Embryonic facial prominence (tissue), 1 donor: ENCODE measurements at regions not wholly inside any gene's neighbourhood (a gene's known extent, or its start where the extent isn't known, plus 50 kb on each side); places are given as distances from the start of the nearest gene placed in this dataset.
"Not testable (repeated sequence)": the region's sequence is repeated elsewhere in the genome, so short reads cannot be mapped to it uniquely, and the experiment has no call there.

Experiments
- DNase-seq: peaks from one replicate; pipeline ENCODE4 v3.0.0-alpha.2; 2016; ENCODE audit errors: extremely low spot score

DNA sequence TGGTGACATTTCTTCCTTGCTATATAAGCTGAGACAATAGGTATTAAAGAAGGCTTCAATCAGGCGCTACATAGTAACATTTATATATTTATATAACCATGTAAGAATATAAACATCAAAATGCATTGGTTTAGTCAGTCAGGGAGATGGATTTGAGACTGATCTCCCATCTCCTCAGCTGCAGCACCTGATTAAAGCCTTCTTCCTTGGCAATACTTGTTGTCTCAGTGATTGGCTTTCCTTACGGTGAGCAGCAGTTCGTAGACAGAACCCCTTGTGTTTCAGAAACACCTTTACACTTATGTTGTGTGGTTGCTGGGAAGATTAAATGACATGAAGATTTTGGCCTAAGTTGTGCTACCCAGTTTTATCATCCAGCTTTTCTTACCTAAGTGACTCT is 323.3 kb upstream of the DUSP10 start:
- no peak for DNase-seq

DNA sequence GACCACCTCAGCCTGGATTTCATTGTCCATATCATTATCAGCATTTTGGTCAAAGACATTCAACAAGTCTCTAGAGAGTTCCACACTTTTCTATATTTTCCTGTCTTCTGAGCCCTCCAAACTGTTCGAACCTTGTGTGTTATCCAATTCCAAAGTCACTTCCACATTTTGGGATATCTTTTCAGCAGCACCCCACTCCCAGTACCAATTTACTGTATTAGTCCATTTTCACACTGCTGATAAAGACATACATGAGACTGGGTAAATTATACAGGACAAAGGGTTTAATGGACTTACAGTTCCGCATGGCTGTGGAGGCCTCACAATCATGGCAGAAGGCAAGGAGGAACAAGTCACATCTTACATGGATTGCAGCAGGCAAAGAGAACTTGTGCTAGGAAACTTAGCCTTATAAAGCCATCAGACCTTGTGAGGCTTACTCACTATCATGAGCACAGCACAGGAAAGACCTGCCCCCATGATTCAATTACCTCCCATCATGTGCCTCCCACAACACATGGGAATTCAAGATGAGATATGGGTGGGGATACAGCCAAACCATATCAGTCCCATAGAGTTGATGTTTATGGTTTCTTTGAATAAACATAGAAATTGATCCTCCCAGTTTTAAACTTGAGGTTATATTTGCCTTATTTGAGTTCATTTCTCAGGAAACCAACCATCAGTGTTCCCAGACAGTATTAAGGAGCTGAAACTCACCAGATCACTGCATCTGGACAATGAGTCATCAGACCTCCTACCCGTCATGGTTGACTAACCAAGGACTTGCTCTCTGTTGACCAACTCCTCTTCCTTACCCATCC is 322.7 kb upstream of the DUSP10 start:
- DNase-seq: no peak

DNA sequence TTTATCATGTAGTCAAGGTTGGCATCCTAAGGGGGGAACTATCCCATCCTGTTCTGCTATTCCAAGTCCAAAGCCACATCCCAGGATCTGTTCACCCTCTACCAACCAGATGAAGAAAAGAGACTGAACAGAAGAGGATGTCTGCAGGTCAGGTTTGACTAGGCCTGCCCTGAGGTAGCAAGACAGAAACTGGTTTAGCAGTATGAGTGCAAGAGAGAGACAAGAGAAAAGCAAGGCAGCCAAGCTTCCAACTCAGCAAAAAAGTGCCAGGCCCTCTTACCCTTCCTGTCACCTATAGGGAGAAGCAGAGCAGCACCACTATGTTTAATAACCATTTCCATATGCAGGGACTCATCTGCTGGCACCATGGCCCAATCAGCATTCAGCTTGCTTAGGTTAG is 320.8 kb upstream of the DUSP10 start:
- DNase-seq: no peak

DNA sequence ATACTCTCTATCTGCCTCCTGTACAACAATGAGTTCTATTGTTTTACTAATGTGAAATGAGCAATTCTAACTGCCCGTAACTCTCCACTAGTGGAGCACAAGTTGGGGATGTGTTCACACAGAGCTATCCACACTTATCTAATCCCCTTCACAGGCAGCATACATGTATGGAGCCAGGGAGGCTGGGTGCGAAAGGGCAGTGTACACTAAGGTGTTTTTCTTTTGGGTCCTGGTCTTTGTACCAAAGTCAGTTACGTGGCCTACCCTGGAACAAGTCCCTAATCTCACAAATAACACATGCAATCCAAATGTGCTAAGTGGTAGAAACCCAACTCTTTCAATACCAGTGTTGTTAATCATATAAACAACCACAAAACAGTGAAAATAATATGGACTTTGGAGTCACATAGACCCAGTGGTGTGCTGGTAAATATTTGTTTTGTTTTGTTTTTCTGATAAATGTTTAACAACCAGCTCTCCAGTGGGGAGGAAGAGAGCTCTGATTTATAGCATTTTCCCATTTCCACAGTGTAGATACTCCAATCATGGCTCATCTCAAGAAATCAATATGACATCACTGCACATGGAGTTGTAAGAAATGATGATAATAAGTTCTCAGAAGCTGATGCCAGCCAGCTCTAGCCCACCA is 319.9 kb upstream of the DUSP10 start:
- DNase-seq: no peak

DNA sequence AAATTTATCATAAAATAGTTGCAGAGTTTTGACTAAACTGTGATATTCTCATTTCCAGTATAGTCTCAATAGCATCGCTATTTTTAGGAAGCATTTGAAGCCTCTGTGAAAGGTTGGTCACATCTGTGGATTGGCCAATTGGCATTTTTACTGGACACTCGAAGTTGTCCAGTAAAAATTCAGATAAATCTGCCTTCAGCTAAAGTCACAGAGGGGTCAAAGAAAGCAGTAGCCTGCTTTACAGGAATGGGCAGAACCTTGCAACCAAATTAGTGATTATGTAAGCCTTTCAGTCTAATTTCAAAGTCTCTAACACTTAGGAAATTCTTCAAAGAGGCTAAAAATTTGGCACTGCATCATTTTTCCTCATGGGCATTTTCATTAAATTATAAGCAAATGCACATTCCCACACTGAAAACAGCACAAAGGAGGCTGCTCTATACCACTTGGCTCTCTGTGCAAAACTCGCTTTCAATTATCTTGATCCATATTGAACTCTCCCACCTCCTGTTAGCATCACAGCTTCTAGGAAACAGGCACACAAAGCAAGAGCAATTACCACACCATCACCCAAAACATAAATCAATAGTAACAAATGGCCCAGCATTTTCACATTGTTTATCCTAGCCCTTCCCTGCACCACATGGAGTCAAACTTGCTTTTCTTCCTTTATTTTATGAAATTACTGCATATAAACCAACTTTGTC is 318.5 kb upstream of the DUSP10 start:
- DNase-seq: no peak

DNA sequence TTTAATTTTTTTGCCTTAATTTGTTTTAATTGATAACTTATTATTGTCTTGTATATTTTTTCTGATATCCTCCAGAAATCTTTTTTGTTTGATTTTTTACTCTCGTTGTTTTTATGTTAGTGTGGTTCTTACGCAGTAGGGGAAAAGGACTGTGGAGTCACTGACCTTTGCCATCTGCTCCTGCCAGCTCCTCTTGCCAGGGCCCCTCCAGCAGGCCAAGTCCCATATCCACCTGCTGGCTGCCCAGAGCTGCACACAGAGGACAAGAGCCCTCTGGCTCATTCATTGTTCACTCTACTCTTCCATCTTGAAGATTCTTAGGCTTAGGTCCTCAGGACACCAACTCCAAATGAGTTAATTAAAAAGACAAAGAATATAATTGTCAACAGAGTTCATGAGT is 316.4 kb upstream of the DUSP10 start:
- DNase-seq: no peak

DNA sequence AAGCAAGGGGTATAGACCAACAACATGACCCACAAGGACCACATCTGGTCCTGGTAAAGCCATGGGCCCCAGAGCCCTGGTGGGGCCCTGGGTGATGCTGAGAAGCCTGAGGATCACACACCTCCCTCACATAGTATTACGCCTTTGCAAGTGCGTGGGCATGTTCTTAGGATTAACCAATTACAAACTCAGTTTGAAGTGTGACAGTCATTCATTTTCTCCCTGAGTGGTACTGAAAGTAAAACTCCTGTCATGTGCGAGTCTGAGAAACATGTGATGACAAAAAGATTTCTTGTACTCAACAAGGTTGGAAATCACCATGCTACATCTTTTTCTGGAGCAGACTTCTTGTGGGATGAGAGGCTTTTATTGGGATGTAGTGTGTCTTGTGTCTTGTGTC is 315.3 kb upstream of the DUSP10 start:
- no peak for DNase-seq

DNA sequence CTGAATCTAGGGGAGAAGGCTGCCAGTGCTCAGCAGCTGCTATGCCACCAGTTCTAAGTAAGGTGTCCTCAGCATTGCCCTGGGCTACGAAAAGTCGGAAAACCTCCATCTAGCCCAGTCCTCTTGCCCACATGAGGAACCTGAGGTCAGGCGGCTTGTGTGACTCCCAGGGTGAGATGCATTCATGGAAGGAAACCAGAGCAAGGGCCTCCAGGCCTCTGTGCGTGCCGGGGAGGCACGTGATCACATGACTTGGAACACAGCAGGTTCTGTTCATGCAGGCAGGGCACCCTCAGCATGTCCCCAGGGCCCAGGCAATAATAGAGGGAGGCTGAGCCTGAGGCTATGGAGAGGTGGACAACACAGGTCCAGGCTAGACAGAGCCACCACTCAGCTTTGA is 312.5 kb upstream of the DUSP10 start:
- DNase-seq: no peak

DNA sequence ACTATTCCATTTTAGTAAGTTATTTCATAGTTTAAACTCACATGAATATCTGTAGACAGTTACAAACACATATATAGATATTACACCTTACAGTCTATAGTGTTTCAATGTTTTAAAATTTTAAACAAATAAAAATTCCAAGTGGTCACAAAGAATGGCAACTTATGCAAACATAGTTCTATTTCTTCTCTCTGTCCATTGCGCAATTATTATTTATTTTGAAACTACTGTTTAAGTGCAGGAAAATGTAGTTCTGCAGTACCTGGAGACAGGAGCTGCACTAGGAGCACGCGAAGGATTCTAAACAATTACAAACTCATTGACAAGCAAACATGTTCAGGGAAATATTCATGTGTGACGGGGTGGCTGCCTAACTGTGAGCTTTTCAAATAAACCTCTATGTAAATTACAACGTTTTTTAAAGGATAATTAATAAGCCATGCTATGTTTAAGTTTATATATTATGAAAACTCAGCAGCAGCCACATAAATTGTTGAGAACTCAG is 312.0 kb upstream of the DUSP10 start:
- DNase-seq: no peak

DNA sequence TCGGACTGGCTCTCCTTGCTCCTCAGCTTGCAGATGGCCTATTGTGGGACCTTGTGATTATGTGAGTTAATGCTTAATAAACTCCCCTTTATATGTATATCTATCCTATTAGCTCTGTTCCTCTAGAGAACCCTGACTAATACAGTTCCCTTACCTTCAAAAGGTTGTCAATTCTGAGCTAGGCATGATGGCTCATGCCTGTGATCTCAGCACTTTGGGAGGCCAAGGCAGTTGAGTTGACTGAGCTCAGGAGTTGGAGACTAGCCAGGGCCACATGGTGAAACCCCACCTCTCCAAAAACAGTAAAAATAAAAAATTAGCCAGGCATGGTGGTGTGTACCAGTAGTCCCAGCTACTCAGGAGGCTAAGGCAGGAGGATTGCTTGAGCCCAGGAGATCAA is 309.4 kb upstream of the DUSP10 start:
- DNase-seq: not testable (repeated sequence)

DNA sequence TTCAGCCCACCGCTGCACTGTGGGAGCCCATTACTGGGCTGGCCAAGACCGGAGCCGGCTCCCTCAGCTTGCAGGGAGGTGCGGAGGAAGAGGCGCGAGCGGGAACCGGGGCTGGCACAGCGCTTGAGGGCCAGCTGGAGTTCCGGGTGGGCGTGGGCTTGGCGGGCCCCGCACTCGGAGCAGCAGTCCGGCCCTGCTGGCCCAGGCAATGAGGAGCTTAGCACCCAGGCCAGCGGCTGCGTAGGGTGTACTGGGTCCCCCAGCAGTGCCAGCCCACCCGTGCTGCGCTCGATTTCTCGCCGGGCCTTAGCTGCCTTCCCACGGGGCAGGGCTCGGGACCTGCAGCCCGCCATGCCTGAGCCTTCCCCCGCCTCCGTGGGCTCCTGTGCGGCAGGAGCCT is 307.8 kb upstream of the DUSP10 start:
- DNase-seq: not testable (repeated sequence)

DNA sequence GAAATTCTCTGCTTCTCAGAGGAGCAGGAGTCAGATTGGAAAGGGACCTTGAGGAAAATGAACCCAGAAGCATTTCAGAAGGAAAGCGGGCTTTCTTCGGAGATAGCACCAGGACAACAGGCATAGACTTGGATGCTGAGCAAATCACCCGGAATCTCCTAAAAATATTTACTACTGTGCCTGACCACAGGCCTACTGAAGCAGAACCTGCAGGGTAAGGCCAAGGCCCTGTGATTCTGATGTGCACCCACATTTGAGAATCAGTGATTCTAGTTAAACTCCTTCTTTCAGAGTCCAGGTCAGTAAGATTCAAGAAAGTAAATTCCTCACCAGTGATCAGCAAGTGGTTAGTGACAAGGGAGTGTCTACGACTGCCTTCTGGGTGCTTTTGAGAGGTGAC is 307.3 kb upstream of the DUSP10 start:
- DNase-seq: no peak

DNA sequence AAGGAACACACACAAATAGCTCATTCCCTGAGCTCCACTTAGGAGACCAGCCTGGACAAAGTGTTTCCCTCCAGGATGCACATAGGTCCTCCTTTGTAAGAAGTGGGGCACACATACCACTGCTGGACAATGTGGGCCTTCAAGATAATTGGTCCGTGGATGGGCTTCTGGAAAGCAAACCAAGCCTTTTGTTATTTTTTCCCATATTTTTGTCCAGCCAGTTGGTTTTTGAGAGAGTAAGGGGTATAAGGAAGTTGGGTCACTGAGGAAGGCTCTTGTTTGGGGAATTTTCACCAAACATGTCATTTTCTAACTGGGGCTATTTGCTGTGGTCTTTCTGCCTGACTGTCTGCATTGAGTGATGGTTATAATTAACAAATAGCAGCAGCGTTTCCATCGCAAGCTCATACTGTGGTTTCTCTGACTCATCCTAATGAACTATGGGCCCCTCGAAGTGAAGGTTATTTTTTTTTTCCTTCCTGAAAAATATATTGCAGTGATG is 306.3 kb upstream of the DUSP10 start:
- no peak for DNase-seq

DNA sequence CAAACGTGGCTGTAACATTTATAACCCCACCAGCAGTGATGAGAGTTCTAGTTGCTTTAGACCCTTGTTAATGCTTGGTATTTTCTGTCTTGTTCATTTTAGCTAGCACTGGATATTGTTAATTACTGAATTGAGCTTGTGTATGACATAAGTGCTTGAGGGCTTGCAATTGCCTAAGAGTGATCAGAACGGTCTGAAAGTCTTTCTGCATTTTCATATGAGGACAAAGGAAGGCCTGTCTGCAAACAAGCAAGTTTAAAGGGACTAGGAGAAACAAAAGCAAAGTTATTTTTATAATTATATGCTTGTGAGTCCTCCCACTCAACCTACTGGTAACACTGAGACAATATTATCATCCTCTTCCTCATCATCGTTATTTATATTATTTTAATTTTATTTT is 305.5 kb upstream of the DUSP10 start:
- no peak for DNase-seq

DNA sequence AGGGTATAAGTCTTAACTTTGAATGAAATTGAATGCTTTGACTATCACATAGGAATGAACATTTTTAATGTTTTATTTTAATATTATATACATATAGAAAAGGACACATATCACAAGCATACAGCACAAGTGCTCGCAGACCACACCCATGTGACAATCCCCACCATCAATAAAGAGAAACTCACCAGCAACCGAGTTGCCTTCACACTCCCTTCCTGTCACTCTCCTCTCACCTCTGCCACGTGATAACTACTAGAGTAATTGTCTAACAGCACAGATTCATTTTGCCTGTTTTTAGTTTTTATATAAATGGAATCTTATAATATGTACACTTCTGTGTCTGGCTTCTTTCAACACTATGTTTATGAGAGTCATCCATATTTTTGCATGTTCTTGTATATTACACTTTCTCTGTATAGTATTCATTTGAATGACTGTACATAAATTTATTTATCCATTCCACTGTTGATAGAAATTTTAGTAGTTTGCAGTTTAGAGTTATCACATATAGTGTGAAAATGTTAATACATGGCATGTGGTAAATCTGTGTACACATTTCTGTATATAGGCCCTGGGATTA is 304.9 kb upstream of the DUSP10 start:
- DNase-seq: no peak

DNA sequence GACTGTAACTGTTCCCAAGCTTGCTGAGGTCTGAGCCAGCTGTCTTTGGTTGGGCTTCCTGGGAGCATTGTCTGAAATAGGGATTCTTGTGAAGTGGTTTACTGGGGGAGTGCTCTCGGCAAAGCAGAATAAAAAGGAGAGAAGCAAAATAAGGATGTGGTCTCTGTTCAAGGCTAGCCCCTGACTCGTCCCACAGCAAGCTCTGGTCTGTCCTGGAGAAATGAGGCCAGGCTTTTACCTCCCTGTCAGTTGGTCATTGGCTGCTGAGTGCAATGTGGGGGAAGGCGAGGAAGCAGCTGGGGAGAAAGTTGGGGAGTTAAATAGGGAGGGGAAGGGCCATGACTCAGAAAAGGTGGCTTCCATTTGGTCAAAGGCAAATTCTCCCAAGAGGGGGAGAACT is 303.9 kb upstream of the DUSP10 start:
- no peak for DNase-seq

DNA sequence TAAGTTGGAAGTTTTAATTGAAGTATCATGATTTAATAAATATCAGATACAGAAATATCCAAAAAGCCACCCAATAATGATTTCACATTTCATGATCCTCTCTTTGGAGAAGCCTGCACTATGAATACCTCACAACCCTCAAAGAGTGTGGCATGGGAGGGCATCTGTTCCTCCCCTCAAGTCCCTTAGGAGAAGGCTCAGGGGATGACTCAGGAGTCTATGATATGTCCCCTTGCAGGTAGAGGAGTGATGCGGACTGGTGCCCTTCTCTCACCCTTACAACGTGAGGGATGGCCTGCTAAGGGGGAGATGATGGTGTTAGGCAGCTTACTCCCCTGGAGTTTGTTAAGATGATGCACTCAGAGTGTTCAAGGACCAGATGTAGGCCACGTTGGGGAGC is 303.3 kb upstream of the DUSP10 start:
- no peak for DNase-seq

DNA sequence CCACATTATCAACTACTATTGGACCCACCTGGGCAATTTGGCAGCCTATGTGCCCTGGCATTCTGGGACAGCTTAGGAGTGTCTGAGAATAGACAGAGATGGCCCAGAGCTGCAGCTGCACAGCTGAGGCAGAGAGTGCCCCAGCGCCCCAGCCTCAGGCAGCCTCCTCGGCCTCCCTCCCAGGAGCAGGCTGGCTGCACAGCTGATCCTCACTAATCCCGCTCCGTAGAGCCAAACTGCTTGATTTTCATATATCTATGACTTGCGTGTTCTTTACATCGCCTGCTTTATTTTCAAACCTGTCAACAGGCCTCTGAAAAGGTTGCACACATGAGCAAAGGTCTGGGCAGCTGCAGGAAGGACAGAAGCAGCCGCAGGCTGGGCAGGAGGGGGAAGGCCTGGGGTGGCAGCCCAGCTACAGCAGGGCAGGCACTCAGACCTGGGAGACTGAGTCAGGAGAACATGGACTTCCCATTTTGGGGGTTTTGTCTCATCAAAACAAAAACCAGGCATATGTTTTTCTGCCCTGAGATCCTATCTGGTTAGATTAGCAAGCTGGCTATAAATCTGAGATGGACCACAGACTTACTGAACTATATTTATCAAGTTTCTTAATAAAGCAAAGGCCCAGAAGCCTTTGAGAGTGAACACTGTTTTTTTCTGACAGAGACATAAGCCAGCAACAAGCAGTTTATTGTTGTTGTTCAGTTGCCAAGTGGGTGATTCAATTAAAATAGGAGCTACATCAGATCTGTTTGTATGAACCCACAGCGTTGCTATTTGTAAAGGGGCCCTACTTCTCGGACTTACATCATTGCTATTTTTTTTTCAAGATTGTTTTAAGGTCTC is 301.8 kb upstream of the DUSP10 start:
- DNase-seq: peak; percentile 36

DNA sequence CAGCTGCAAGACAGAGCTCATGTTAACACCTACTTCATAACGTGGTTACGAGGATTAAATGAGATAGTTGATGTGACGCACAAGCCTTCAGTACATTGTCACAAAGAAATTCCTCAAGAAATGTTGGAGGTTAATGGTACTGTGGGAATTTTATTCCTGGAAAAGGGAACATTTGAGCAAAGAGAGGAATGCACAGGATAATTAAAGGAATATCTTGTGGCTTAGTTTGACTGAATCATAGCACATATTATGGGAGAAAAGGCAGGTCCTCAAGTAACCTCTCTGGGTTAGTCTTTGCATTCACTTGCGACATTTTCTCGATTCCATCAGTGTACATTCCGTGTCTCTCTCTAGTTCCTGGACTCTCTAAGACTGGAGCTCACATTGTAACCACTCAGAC is 300.2 kb upstream of the DUSP10 start:
- DNase-seq: no peak

DNA sequence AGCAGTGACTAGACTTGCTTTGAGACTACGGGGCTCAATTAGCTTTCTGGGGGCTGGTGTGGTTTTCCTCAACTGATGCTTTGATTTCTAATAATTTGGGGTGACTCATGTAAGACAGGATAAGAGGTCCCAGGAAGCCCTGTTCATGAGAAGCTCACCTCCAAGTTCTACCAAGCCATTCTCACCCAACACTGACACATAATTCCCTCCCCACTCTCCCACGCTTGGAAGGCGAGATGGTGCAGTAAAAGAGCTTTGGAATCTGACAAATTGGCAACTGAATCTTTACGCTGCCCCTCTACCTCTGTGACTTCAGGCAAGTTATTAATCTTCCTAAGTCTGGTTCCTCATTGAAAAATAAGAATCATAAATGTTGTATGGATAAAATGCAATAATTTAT is 299.1 kb upstream of the DUSP10 start:
- DNase-seq: no peak

DNA sequence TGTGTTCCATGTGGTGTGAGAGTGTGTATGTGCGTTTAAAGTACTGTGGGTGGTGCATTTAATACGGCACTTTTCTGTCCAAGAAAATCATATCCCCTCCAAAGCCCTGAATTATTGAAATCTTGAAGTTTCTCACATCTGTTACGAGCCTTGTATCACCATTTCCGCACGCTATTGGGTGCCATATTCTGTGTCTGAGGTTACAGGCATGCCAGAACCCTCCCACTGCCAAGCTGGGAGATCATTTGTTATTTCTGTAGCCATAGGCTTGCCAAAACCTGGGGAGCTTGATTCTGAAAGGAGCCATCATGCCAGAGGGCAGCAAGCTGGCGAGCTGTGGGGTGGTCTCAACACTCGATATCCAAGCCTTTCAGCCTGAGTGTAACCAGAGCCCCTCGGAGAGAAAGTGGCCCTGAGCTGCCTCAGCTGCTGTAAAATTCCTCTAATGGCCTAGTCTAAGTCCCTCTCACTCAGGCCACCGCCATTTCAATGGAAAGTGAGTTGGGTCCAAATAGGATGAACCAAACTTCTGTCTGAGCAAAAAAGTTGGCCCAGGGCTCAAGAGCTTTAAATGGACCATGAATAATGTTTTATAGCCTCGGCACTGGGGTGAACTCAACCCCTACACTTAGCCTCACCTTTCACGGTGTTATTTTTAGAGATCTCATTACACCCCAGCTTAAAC is 298.4 kb upstream of the DUSP10 start:
- no peak for DNase-seq
